AG09309 (cell line): ENCODE measurements at regions not wholly inside any gene's neighbourhood (a gene's known extent, or its start where the extent isn't known, plus 50 kb on each side); places are given as distances from the start of the nearest gene placed in this dataset.
"Not testable (repeated sequence)": the region's sequence is repeated elsewhere in the genome, so short reads cannot be mapped to it uniquely, and the experiment has no call there.

Experiments used
- DNase-seq: peaks from one replicate; pipeline ENCODE4 v3.0.0-alpha.2; 2010; ENCODE audit warnings: low read depth
- H3K4me3 ChIP-seq: 2 replicates; pipeline ENCODE4 v1.5.1; 2011; ENCODE audit warnings: mild to moderate bottlenecking, low read depth, low read length, moderate library complexity; ENCODE audit not compliant: control insufficient read depth
- CTCF ChIP-seq: IDR thresholded peaks from 2 replicates; pipeline ENCODE4 v1.5.1; 2011; ENCODE audit warnings: mild to moderate bottlenecking, low read depth, low read length, inconsistent platforms; ENCODE audit not compliant: insufficient read depth, control insufficient read depth; ENCODE audit errors: missing control alignments

- DNase-seq = no peak
These were observed 145.8 kb upstream of the ARHGAP20 start for GRCh38 chr11:110857892-110858546.

GRCh38 chr11:110856996-110857812 is 145.0 kb upstream of the ARHGAP20 start:
- TF ChIP-seq CTCF = no peak
- no peak overlapping the region for H3K4me3 ChIP-seq
- no peak for DNase-seq

More at GRCh38 chr11:110857892-110858546, 145.8 kb upstream of the ARHGAP20 start:
- no peak for TF ChIP-seq CTCF
- H3K4me3 ChIP-seq = no peak overlapping the region

GRCh38 chr11:110856340-110856739 is 144.1 kb upstream of the ARHGAP20 start:
- no peak for TF ChIP-seq CTCF
- DNase-seq = no peak
- H3K4me3 ChIP-seq = no peak overlapping the region

GRCh38 chr11:110855191-110855590 is 143.0 kb upstream of the ARHGAP20 start:
- no peak overlapping the region for H3K4me3 ChIP-seq
- DNase-seq = peak; percentile 24
- TF ChIP-seq CTCF = no peak

GRCh38 chr11:110852921-110853490 is 140.8 kb upstream of the ARHGAP20 start:
- TF ChIP-seq CTCF = no peak
- DNase-seq = no peak
- H3K4me3 ChIP-seq = no peak overlapping the region

GRCh38 chr11:110850846-110851245 is 138.6 kb upstream of the ARHGAP20 start:
- no peak for DNase-seq
- H3K4me3 ChIP-seq = no peak overlapping the region
- TF ChIP-seq CTCF = no peak

- DNase-seq, H3K4me3 ChIP-seq: not testable (repeated sequence)
These were observed 130.8 kb upstream of the ARHGAP20 start for GRCh38 chr11:110843053-110843452.
